A673 (cell line): ENCODE measurements at regions not wholly inside any gene's neighbourhood (a gene's known extent, or its start where the extent isn't known, plus 50 kb on each side); places are given as distances from the start of the nearest gene placed in this dataset.

Experiments
- BruUV-seq: library from RNA; stranded (reverse); fragments of 400-500 nt; replicated peaks from 2 replicates; lab custom pipeline; 2021; lab: Mats Ljungman, UMichigan
- CTCF ChIA-PET: fragments of 300-600 bp; sonication (Branson Sonifier 250); formaldehyde crosslinking; loops from one replicate; lab custom pipeline; 2022; ENCODE audit warnings: antibody characterized with exemption; lab: Charles Lee
- POLR2A ChIA-PET: fragments of 300-600 bp; sonication (Branson Sonifier 250); formaldehyde crosslinking; loops from one replicate; lab custom pipeline; 2022; ENCODE audit warnings: antibody characterized with exemption; ENCODE audit not compliant: low non-redundant PET; lab: Charles Lee
- DNase-seq: peaks from one replicate; pipeline ENCODE4 v3.0.0-alpha.2; 2015; ENCODE audit warnings: low spot score
- H3K27ac ChIP-seq: fragments of 200-600 bp; sonication (generic); 2 replicates; pipeline ENCODE4 v1.5.1; 2016; ENCODE audit warnings: mixed run types, low read depth, mild to moderate bottlenecking, mixed read lengths, antibody characterized with exemption, low read length; ENCODE audit not compliant: poor library complexity, severe bottlenecking
- H3K27me3 ChIP-seq: fragments of 200-600 bp; sonication (generic); replicated peaks from 2 replicates; pipeline ENCODE4 v1.6.1; 2017; ENCODE audit warnings: mixed run types, low read depth, mild to moderate bottlenecking, mixed read lengths, antibody characterized with exemption, low read length; ENCODE audit not compliant: insufficient read depth, poor library complexity
- H3K36me3 ChIP-seq: fragments of 200-600 bp; sonication (generic); 2 replicates; pipeline ENCODE4 v1.6.1; 2016; ENCODE audit warnings: mixed run types, mild to moderate bottlenecking, mixed read lengths, antibody characterized with exemption, low read length; ENCODE audit not compliant: insufficient read depth, poor library complexity, severe bottlenecking
- H3K4me1 ChIP-seq: fragments of 200-600 bp; sonication (generic); 2 replicates; pipeline ENCODE4 v1.6.1; 2017; ENCODE audit warnings: mixed run types, mild to moderate bottlenecking, mixed read lengths, antibody characterized with exemption, low read length; ENCODE audit not compliant: insufficient read depth, poor library complexity, severe bottlenecking
- H3K4me3 ChIP-seq: fragments of 200-600 bp; sonication (generic); 2 replicates; pipeline ENCODE4 v1.5.1; 2016; ENCODE audit warnings: low read depth, mixed run types, mild to moderate bottlenecking, mixed read lengths, low read length; ENCODE audit not compliant: poor library complexity, severe bottlenecking
- H3K9me3 ChIP-seq: fragments of 200-600 bp; sonication (generic); 2 replicates; pipeline ENCODE4 v1.6.1; 2016; ENCODE audit warnings: mixed run types, low read depth, mild to moderate bottlenecking, mixed read lengths, antibody characterized with exemption, low read length; ENCODE audit not compliant: poor library complexity, severe bottlenecking
- EZH2 ChIP-seq: fragments of 200-600 bp; sonication (generic); IDR thresholded peaks from 2 replicates; pipeline ENCODE4 v1.6.1; 2017; ENCODE audit warnings: borderline replicate concordance, low read depth, mild to moderate bottlenecking, mixed read lengths, antibody characterized with exemption, low read length; ENCODE audit not compliant: poor library complexity, severe bottlenecking
- intact Hi-C: fragments of 100-400 bp; cut with micrococcal nuclease; formaldehyde crosslinking; loops from one replicate; pipeline ENCODE4 v1.10.0; 2022; ENCODE audit not compliant: unreplicated experiment
- TF ChIP-seq, protein P1 (sequence below): fragments of 300-800, 200-600 bp; sonication (generic); conservative IDR thresholded peaks from 2 replicates; pipeline ENCODE4 v1.5.1; 2017; ENCODE audit warnings: low read depth, mild to moderate bottlenecking, antibody characterized with exemption, low read length, moderate library complexity, mixed read lengths

DNA sequence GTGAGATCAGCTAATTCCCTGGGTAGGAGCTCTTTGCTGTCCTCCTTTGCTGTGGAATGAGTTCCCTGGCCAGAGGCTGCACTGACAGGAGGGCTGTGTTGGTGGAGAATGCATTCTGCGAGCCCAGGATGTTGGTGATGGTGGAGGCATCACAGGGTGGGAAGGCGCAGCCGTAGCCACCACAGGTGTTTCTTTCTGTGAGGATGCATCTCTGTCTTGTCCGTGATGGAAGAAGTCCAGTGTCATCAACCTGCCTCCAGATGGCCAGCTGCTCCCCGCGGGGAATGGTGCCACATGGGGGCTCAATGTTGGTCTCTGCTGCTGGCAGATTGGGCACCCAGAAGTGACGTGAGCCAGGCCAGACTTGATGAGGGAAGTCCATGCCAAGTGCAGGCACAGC lies 972.1 kb downstream of the TBC1D22A start:
- no TSS peak for BruUV-seq
- Histone ChIP-seq H3K27ac (no peak overlapping the region), H3K4me1 (no peaks in the 10 kb centered on the region), H3K27me3 (peaks cover 40% of the 10 kb centered on the region), H3K36me3 (no peaks in the 10 kb centered on the region), H3K9me3 (peaks cover 4% of the 10 kb centered on the region), H3K4me3 (no peak overlapping the region)
- CTCF ChIA-PET: no interaction called here
- POLR2A ChIA-PET: no interaction called here
- intact Hi-C loops: no loop called here
- TF ChIP-seq, protein P1, sequence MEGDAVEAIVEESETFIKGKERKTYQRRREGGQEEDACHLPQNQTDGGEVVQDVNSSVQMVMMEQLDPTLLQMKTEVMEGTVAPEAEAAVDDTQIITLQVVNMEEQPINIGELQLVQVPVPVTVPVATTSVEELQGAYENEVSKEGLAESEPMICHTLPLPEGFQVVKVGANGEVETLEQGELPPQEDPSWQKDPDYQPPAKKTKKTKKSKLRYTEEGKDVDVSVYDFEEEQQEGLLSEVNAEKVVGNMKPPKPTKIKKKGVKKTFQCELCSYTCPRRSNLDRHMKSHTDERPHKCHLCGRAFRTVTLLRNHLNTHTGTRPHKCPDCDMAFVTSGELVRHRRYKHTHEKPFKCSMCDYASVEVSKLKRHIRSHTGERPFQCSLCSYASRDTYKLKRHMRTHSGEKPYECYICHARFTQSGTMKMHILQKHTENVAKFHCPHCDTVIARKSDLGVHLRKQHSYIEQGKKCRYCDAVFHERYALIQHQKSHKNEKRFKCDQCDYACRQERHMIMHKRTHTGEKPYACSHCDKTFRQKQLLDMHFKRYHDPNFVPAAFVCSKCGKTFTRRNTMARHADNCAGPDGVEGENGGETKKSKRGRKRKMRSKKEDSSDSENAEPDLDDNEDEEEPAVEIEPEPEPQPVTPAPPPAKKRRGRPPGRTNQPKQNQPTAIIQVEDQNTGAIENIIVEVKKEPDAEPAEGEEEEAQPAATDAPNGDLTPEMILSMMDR: no peak
- no peak for TF ChIP-seq EZH2
- no peak for DNase-seq

DNA sequence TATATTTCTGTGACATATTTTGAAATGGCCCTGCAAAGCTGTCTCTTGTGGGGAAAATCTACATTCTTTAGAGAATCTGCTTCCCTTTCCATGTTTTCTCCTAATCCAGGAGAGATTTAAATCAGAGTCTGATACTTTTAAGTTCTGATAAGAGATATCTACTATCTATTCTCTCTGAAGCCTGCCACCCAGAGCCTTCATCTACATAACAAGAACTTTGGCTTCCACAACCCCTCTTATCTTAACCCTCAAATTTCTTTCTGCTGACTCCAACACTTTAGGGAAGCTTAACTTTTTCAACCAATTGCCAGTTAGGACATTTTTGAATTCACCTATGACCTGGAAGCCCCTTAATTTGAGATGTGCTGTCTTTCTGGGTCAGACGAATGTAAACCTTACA lies 965.2 kb downstream of the TBC1D22A start:
- DNase-seq: no peak
- H3K27ac ChIP-seq: no peak overlapping the region
- peaks cover 4% of the 10 kb centered on the region for H3K9me3 ChIP-seq
- intact Hi-C loops: no loop called here
- no peaks in the 10 kb centered on the region for H3K27me3 ChIP-seq
- CTCF ChIA-PET: no interaction called here
- no TSS peak for BruUV-seq
- H3K4me1 ChIP-seq: no peaks in the 10 kb centered on the region
- POLR2A ChIA-PET: no interaction called here
- no peak for TF ChIP-seq EZH2
- TF ChIP-seq, protein P1: no peak
- H3K4me3 ChIP-seq: no peak overlapping the region
- H3K36me3 ChIP-seq: no peaks in the 10 kb centered on the region

DNA sequence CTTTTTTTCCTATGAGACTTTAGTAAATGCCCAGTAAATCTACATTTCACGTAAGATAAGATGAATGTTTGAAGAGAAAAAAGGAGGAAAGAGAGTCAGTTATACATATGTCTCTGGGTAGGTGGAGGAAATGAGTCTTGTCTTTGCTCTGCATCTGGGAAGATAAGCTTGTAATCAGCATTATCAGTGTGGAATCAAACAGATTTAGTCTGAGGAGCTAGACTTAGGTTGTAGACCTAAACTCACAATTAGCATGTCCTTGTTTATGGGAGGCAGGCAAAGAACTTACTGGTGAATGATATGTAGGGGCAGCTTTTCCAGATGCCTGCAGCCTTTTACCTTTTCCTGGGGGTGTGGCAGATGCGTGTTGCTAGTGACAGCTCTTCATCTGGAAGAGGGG lies 962.3 kb downstream of the TBC1D22A start:
- Histone ChIP-seq H3K4me3 (no peak overlapping the region), H3K36me3 (no peaks in the 10 kb centered on the region), H3K27me3 (peaks cover 6% of the 10 kb centered on the region), H3K9me3 (no peaks in the 10 kb centered on the region), H3K27ac (no peak overlapping the region), H3K4me1 (no peaks in the 10 kb centered on the region)
- no peak for DNase-seq
- intact Hi-C loops: no loop called here
- POLR2A ChIA-PET: no interaction called here
- TF ChIP-seq, protein P1: no peak
- no peak for TF ChIP-seq EZH2
- no TSS peak for BruUV-seq
- CTCF ChIA-PET: no interaction called here
